Uterus (tissue), 2 donors: ENCODE measurements at regions not wholly inside any gene's neighbourhood (a gene's known extent, or its start where the extent isn't known, plus 50 kb on each side); places are given as distances from the start of the nearest gene placed in this dataset.

ENCODE experiments used
- POLR2A ChIP-seq, 2 donors: fragments of 450-650 bp; IDR thresholded peaks; one replicate each; pipeline ENCODE4 v1.6.1; 2016; ENCODE audit warnings: antibody characterized with exemption in 2 of 2, mild to moderate bottlenecking in 1 of 2, moderate library complexity in 1 of 2
- TF ChIP-seq, protein P1 (sequence below), 4 experiments: fragments of 200-600 bp in 2 of 4; fragments of 450-650 bp in 2 of 4; sonication (generic) in 2 of 4; IDR thresholded peaks; one replicate each; pipeline ENCODE4 v1.5.1; 2016 to 2019; ENCODE audit warnings: antibody characterized with exemption in 4 of 4, mild to moderate bottlenecking in 2 of 4, moderate library complexity in 1 of 4

DNA sequence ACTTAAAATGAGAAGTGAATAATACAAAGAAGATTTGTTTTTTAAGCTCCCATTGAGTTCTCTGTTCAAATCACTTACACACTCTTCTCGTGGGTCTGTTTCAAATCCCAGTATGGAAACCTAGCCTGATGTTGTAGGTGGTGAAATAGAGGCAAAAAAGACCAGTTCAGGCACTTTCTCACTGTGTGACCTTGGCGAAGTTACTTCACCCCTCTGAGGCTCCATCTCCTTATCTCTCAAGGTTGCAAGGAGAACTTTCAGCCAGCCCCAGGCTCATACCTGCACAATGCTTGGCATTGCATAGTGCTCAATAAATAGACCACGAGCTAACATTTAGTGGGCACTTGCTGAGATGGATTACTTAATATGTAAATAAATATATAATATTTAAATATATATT is 90.1 kb downstream of the PRLHR start:
- TF ChIP-seq, protein P1, sequence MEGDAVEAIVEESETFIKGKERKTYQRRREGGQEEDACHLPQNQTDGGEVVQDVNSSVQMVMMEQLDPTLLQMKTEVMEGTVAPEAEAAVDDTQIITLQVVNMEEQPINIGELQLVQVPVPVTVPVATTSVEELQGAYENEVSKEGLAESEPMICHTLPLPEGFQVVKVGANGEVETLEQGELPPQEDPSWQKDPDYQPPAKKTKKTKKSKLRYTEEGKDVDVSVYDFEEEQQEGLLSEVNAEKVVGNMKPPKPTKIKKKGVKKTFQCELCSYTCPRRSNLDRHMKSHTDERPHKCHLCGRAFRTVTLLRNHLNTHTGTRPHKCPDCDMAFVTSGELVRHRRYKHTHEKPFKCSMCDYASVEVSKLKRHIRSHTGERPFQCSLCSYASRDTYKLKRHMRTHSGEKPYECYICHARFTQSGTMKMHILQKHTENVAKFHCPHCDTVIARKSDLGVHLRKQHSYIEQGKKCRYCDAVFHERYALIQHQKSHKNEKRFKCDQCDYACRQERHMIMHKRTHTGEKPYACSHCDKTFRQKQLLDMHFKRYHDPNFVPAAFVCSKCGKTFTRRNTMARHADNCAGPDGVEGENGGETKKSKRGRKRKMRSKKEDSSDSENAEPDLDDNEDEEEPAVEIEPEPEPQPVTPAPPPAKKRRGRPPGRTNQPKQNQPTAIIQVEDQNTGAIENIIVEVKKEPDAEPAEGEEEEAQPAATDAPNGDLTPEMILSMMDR (IDR thresholded peaks at IDR 0.05): no peak
- TF ChIP-seq POLR2A (IDR thresholded peaks at IDR 0.05): no peak
